Uterus (tissue), 3 donors: ENCODE measurements at regions not wholly inside any gene's neighbourhood (a gene's known extent, or its start where the extent isn't known, plus 50 kb on each side); places are given as distances from the start of the nearest gene placed in this dataset.

ENCODE experiments used
- DNase-seq, 2 donors: peaks; one replicate each; pipeline ENCODE4 v3.0.0-alpha.2; 2019 to 2020
- H3K27ac ChIP-seq, 2 donors: fragments of 200-600 bp; sonication (generic); 1 replicate in 1 of 2; 2 replicates in 1 of 2; pipeline ENCODE4 v1.5.1; 2016 to 2018
- H3K27me3 ChIP-seq, 2 donors: fragments of 200-600 bp; sonication (generic); one replicate each; pipeline ENCODE4 v1.5.1; 2018 to 2019; ENCODE audit warnings: control low read depth in 1 of 2
- H3K36me3 ChIP-seq, 2 donors: fragments of 200-600 bp; sonication (generic); one replicate each; pipeline ENCODE4 v1.5.1; 2019; ENCODE audit warnings: control low read depth in 1 of 2
- H3K4me1 ChIP-seq, 2 donors: fragments of 200-600 bp; sonication (generic); one replicate each; pipeline ENCODE4 v1.5.1; 2018 to 2019; ENCODE audit warnings: control low read depth in 1 of 2
- H3K4me3 ChIP-seq, 2 donors: fragments of 200-600 bp; sonication (generic); 1 replicate in 1 of 2; 2 replicates in 1 of 2; pipeline ENCODE4 v1.5.1; 2018 to 2019; ENCODE audit warnings: mild to moderate bottlenecking in 1 of 2
- H3K9me3 ChIP-seq, 2 donors: fragments of 200-600 bp; sonication (generic); one replicate each; pipeline ENCODE4 v1.5.1; 2019; ENCODE audit warnings: control low read depth in 1 of 2
- CTCF ChIP-seq, 4 experiments: fragments of 200-600 bp in 2 of 4; fragments of 450-650 bp in 2 of 4; sonication (generic) in 2 of 4; IDR thresholded peaks; one replicate each; pipeline ENCODE4 v1.5.1; 2016 to 2019; ENCODE audit warnings: antibody characterized with exemption in 4 of 4, mild to moderate bottlenecking in 2 of 4, moderate library complexity in 1 of 4
- POLR2A ChIP-seq, 2 donors: fragments of 450-650 bp; IDR thresholded peaks; one replicate each; pipeline ENCODE4 v1.6.1; 2016; ENCODE audit warnings: antibody characterized with exemption in 2 of 2, mild to moderate bottlenecking in 1 of 2, moderate library complexity in 1 of 2
- intact Hi-C: fragments of 100-400 bp; cut with DNase I; formaldehyde crosslinking; loops from one replicate; pipeline ENCODE4 v1.15.1; 2023; ENCODE audit warnings: low total_unique reads
- donor health status: DM: yes; HTN: yes; CAD: no.

DNA sequence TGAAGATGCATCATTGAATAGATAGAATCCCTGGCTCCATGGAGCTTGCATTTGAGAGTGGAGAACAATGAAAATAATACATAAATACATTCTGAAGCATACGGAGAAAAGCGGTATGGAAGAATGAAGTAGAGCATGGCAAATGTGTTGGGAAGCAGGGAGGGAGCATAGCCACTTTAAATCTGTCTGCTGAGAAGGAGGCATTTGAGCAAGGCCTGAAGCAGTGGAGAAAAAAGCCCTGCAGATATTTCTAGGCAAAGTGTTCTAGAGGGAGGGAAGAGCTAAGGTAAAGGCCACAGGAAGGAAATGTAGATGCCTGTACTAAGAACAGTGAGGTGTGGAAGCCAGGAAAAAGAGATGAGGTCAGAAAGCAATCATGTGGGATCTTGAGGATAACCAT is 484.8 kb downstream of the CNTN3 start:
- no peak for DNase-seq
- no peak overlapping the region for H3K4me3 ChIP-seq
- no peak for TF ChIP-seq CTCF (IDR thresholded peaks at IDR 0.05)
- no peak for TF ChIP-seq POLR2A (IDR thresholded peaks at IDR 0.05)
- intact Hi-C loops = no loop called here
- no peaks in the 10 kb centered on the region for H3K36me3 ChIP-seq
- no peaks in the 10 kb centered on the region for H3K9me3 ChIP-seq
- no peak overlapping the region for H3K27ac ChIP-seq
- no peaks in the 10 kb centered on the region for H3K4me1 ChIP-seq
- H3K27me3 ChIP-seq = no peaks in the 10 kb centered on the region

DNA sequence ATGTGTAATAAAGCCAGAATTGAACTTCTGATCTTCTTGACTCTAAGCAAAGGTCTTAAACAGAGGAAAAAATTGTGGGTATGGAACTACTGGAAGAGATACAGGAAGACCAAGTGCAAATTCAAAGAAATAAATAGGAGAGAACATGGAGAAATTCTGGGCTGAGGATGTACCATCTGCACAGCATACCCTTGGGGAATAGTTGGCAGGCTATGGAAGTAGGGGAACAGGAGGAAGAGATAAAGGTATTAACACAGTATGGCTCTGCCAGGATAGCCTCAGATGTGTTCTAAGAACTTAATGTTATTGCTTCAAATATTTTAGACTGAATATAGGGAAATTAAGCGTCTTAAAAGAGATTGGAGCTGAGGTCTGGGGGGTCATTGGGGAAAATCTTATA is 485.4 kb downstream of the CNTN3 start:
- Histone ChIP-seq H3K36me3 (no peaks in the 10 kb centered on the region), H3K27me3 (no peaks in the 10 kb centered on the region), H3K27ac (no peak overlapping the region), H3K4me1 (no peaks in the 10 kb centered on the region), H3K4me3 (no peak overlapping the region), H3K9me3 (no peaks in the 10 kb centered on the region)
- TF ChIP-seq CTCF (IDR thresholded peaks at IDR 0.05) (no peak), POLR2A (IDR thresholded peaks at IDR 0.05) (no peak)
- intact Hi-C loops = no loop called here
- DNase-seq = no peak

GRCh38 chr3:74127256-74127655 is 487.2 kb downstream of the CNTN3 start:
- Histone ChIP-seq H3K36me3 (no peaks in the 10 kb centered on the region), H3K27me3 (no peaks in the 10 kb centered on the region), H3K9me3 (no peaks in the 10 kb centered on the region), H3K4me1 (no peaks in the 10 kb centered on the region), H3K27ac (no peak overlapping the region), H3K4me3 (no peak overlapping the region)
- intact Hi-C loops = no loop called here
- no peak for TF ChIP-seq CTCF (IDR thresholded peaks at IDR 0.05)
- TF ChIP-seq POLR2A (IDR thresholded peaks at IDR 0.05) = no peak
- DNase-seq = no peak

DNA sequence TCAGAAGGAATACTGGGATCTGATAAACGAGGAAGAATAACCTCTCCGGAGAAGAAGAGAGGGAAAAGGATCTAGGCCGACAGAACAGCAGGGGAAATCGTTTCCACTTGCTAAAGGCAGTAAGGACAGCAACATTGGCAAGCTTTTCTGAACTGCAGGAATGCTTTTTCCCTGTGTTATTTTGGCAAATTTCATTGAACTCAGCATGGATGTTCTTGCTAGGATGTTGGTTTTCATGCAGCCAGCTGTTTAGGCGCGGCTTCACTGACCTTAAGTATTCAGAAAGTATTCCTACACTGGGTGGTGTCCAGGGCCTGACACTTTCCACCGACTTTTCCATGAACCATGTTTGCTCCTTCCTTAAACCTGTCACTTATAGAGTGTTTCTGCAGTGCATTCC is 489.7 kb downstream of the CNTN3 start:
- intact Hi-C loops = no loop called here
- Histone ChIP-seq H3K4me1 (no peaks in the 10 kb centered on the region), H3K27me3 (no peaks in the 10 kb centered on the region), H3K36me3 (no peaks in the 10 kb centered on the region), H3K27ac (no peak overlapping the region), H3K4me3 (no peak overlapping the region), H3K9me3 (peaks cover 0 to 2% of the 10 kb centered on the region in 2 donors)
- TF ChIP-seq CTCF (IDR thresholded peaks at IDR 0.05) (no peak), POLR2A (IDR thresholded peaks at IDR 0.05) (no peak)
- no peak for DNase-seq

GRCh38 chr3:74122281-74122680 is 492.2 kb downstream of the CNTN3 start:
- intact Hi-C loops = no loop called here
- no peaks in the 10 kb centered on the region for H3K4me1 ChIP-seq
- no peak overlapping the region for H3K27ac ChIP-seq
- no peaks in the 10 kb centered on the region for H3K27me3 ChIP-seq
- no peak for DNase-seq
- no peak overlapping the region for H3K4me3 ChIP-seq
- peaks cover 0 to 2% of the 10 kb centered on the region in 2 donors for H3K9me3 ChIP-seq
- H3K36me3 ChIP-seq = no peaks in the 10 kb centered on the region
- TF ChIP-seq CTCF (IDR thresholded peaks at IDR 0.05) (no peak), POLR2A (IDR thresholded peaks at IDR 0.05) (no peak)
